IMR-90 (cell line): ENCODE measurements at regions not wholly inside any gene's neighbourhood (a gene's known extent, or its start where the extent isn't known, plus 50 kb on each side); places are given as distances from the start of the nearest gene placed in this dataset.

Experiments used
- ATAC-seq: fragments of 200-7000 bp; cut with Tn5 transposase; 2 replicates; pipeline ENCODE4 v1.9.1; 2020; ENCODE audit warnings: low read depth, mild to moderate bottlenecking, moderate library complexity
- BruUV-seq: library from RNA; stranded (reverse); fragments of 400-500 nt; replicated peaks from 2 replicates; lab custom pipeline; 2021; lab: Mats Ljungman, UMichigan
- CTCF ChIA-PET: fragments of 300-600 bp; formaldehyde crosslinking; extraction: SDS; loops from one replicate; lab custom pipeline; 2021; ENCODE audit warnings: antibody characterized with exemption; lab: Yijun Ruan, JAX
- POLR2A ChIA-PET: fragments of 300-600 bp; sonication (Branson Sonifier 250); formaldehyde crosslinking; loops from one replicate; lab custom pipeline; 2022; ENCODE audit warnings: antibody characterized with exemption; ENCODE audit not compliant: unreplicated experiment; lab: Charles Lee
- DNase-seq: peaks from one replicate; pipeline ENCODE4 v3.0.0; 2013
- H2AFZ ChIP-seq: replicated peaks from 2 replicates; pipeline ENCODE3; 2013; ENCODE audit warnings: low read length, mild to moderate bottlenecking; ENCODE audit not compliant: poor library complexity
- H2AK5ac ChIP-seq: 2 replicates; pipeline ENCODE4 v1.6.1; 2013; ENCODE audit warnings: low read depth, low read length, inconsistent platforms
- H2AK9ac ChIP-seq: replicated peaks from 2 replicates; pipeline ENCODE3; 2013; ENCODE audit warnings: mild to moderate bottlenecking, low read depth, low read length, moderate library complexity; ENCODE audit not compliant: poor library complexity
- H2BK120ac ChIP-seq: 2 replicates; pipeline ENCODE4 v1.6.1; 2013; ENCODE audit warnings: low read depth, low read length, inconsistent platforms
- H2BK15ac ChIP-seq: 3 replicates; pipeline ENCODE4 v1.6.1; 2013; ENCODE audit warnings: low read depth, low read length, inconsistent platforms
- H2BK20ac ChIP-seq: 2 replicates; pipeline ENCODE4 v1.6.1; 2013; ENCODE audit warnings: low read depth, mild to moderate bottlenecking, inconsistent platforms, low read length, moderate library complexity
- H2BK5ac ChIP-seq: 2 replicates; pipeline ENCODE4 v1.6.1; 2013; ENCODE audit warnings: mild to moderate bottlenecking, low read depth, low read length, inconsistent platforms; ENCODE audit not compliant: poor library complexity, severe bottlenecking
- H3K14ac ChIP-seq: replicated peaks from 2 replicates; pipeline ENCODE4 v1.6.1; 2013; ENCODE audit warnings: low read depth, low read length, inconsistent platforms
- H3K18ac ChIP-seq: 2 replicates; pipeline ENCODE4 v1.6.1; 2013; ENCODE audit warnings: low read depth, low read length, control low read depth
- H3K23ac ChIP-seq: 2 replicates; pipeline ENCODE4 v1.6.1; 2013; ENCODE audit warnings: low read depth, low read length, inconsistent platforms
- H3K27ac ChIP-seq: 2 replicates; pipeline ENCODE4 v1.5.1; 2013; ENCODE audit warnings: mild to moderate bottlenecking, control low read depth, low read length; ENCODE audit not compliant: insufficient read depth
- H3K27me3 ChIP-seq: 2 replicates; pipeline ENCODE4 v1.6.1; 2013; ENCODE audit warnings: low read length; ENCODE audit not compliant: control insufficient read depth, insufficient read depth
- H3K36me3 ChIP-seq: 2 replicates; pipeline ENCODE4 v1.6.1; 2013; ENCODE audit warnings: low read length, mixed read lengths; ENCODE audit not compliant: control insufficient read depth, insufficient read depth
- H3K4ac ChIP-seq: 2 replicates; pipeline ENCODE4 v1.6.1; 2013; ENCODE audit warnings: low read depth, low read length, inconsistent platforms
- H3K4me1 ChIP-seq: 2 replicates; pipeline ENCODE4 v1.6.1; 2013; ENCODE audit warnings: low read length, mixed read lengths; ENCODE audit not compliant: control insufficient read depth, insufficient read depth
- H3K4me2 ChIP-seq: 2 replicates; pipeline ENCODE4 v1.6.1; 2013; ENCODE audit warnings: low read depth, mild to moderate bottlenecking, control low read depth, low read length, moderate library complexity
- H3K4me3 ChIP-seq: 2 replicates; pipeline ENCODE4 v1.5.1; 2013; ENCODE audit warnings: low read depth, mild to moderate bottlenecking, control low read depth, low read length, moderate library complexity; ENCODE audit not compliant: insufficient read depth
- H3K56ac ChIP-seq: 2 replicates; pipeline ENCODE4 v1.6.1; 2013; ENCODE audit warnings: low read length, inconsistent platforms; ENCODE audit not compliant: insufficient read depth; ENCODE audit errors: extremely low read depth
- H3K79me1 ChIP-seq, 2 experiments: 2 replicates each; pipeline ENCODE4 v1.6.1; 2013; ENCODE audit warnings: low read length in 2 of 2, inconsistent platforms in 1 of 2, low read depth in 1 of 2
- H3K9ac ChIP-seq: 2 replicates; pipeline ENCODE4 v1.6.1; 2013; ENCODE audit warnings: low read depth, low read length, control low read depth
- H3K9me1 ChIP-seq: 2 replicates; pipeline ENCODE4 v1.6.1; 2013; ENCODE audit warnings: low read length, inconsistent platforms; ENCODE audit not compliant: insufficient read depth
- H3K9me3 ChIP-seq: 2 replicates; pipeline ENCODE4 v1.6.1; 2013; ENCODE audit warnings: low read length; ENCODE audit not compliant: control insufficient read depth, insufficient read depth
- H4K20me1 ChIP-seq: 2 replicates; pipeline ENCODE4 v1.6.1; 2013; ENCODE audit warnings: low read length, inconsistent platforms; ENCODE audit not compliant: insufficient read depth
- H4K5ac ChIP-seq: 2 replicates; pipeline ENCODE4 v1.6.1; 2013; ENCODE audit warnings: mild to moderate bottlenecking, low read depth, low read length, control low read depth
- H4K8ac ChIP-seq, 2 experiments: 2 replicates each; pipeline ENCODE4 v1.6.1; 2013; ENCODE audit warnings: low read depth in 2 of 2, low read length in 2 of 2, control low read depth in 1 of 2, inconsistent platforms in 1 of 2
- H4K91ac ChIP-seq: 2 replicates; pipeline ENCODE4 v1.6.1; 2013; ENCODE audit warnings: low read depth, low read length, inconsistent platforms; ENCODE audit not compliant: insufficient read depth
- SMC3 ChIP-seq: fragments of 150-350 bp; IDR thresholded peaks from 2 replicates; pipeline ENCODE4 v1.6.1; 2016; ENCODE audit warnings: low read depth, mild to moderate bottlenecking, antibody characterized with exemption, low read length, moderate library complexity
- WGBS, 2 experiments: methylation state at CpG; one replicate each; pipeline versions ENCODE4 v1.1.5 to v1.1.7; 2013; ENCODE audit warnings: missing lambda C conversion rate in 2 of 2; ENCODE audit not compliant: insufficient read length in 1 of 2; ENCODE audit errors: extremely low coverage in 2 of 2; 5-methylcytosine and 5-hydroxymethylcytosine counted together
- dilution Hi-C: fragments of 300-500 bp; cut with HindIII; formaldehyde crosslinking; loops from one replicate; pipeline ENCODE4 v1.14.3; 2018; ENCODE audit warnings: low sequenced_read_pairs; ENCODE audit not compliant: unreplicated experiment
- in situ Hi-C: fragments of 300-500 bp; cut with MboI; formaldehyde crosslinking; loops from 3 replicates; pipeline ENCODE4 v1.14.3; 2019; ENCODE audit warnings: low sequenced_read_pairs, inconsistent platforms, mixed read lengths
- intact Hi-C: fragments of 100-400 bp; cut with micrococcal nuclease; formaldehyde crosslinking; loops from 2 replicates; pipeline ENCODE4 v1.10.0; 2022

- H3K27ac ChIP-seq, result no peak overlapping the region
- H3K4me2 ChIP-seq, result no peak overlapping the region
- CTCF ChIA-PET, result interaction anchor here (0.6 kb wide), 1 partner anchor 294 kb away, joined by 3 read pairs; no protein-coding TSS in a partner anchor
- H3K9me1 ChIP-seq, result no peaks in the 10 kb centered on the region
- no peaks in the 10 kb centered on the region for H3K27me3 ChIP-seq
- H3K9ac ChIP-seq, result no peak overlapping the region
- no peak for TF ChIP-seq SMC3
- no peak overlapping the region for H2AFZ ChIP-seq
- H2BK120ac ChIP-seq, result no peak overlapping the region
- dilution Hi-C loops, result no loop called here
- H2BK20ac ChIP-seq, result no peak overlapping the region
- H2BK5ac ChIP-seq, result no peak overlapping the region
- in situ Hi-C loops, result no loop called here
- no peak overlapping the region for H3K18ac ChIP-seq
- no peak overlapping the region for H4K91ac ChIP-seq
- H3K36me3 ChIP-seq, result no peaks in the 10 kb centered on the region
- no peak overlapping the region for H3K4me3 ChIP-seq
- no peaks in the 10 kb centered on the region for H3K79me1 ChIP-seq
- H2AK9ac ChIP-seq, result no peak overlapping the region
- H3K14ac ChIP-seq, result no peak overlapping the region
- H3K4me1 ChIP-seq, result no peaks in the 10 kb centered on the region
- H3K4ac ChIP-seq, result no peak overlapping the region
- H3K9me3 ChIP-seq, result no peaks in the 10 kb centered on the region
- WGBS, 2 experiments, result no CpG with 5 or more reads among the region's 1 CpG
- no peaks in the 10 kb centered on the region for H4K20me1 ChIP-seq
- H3K56ac ChIP-seq, result no peak overlapping the region
- intact Hi-C loops, result no loop called here
- H2BK15ac ChIP-seq, result no peak overlapping the region
- POLR2A ChIA-PET, result interaction anchor here (0.6 kb wide), 1 partner anchor 533 kb away, joined by 7 read pairs; no protein-coding TSS in a partner anchor
- H4K5ac ChIP-seq, result no peak overlapping the region
- BruUV-seq, result no TSS peak
- DNase-seq, result no peak
- ATAC-seq, result no peak
- no peak overlapping the region for H2AK5ac ChIP-seq
- H3K23ac ChIP-seq, result no peak overlapping the region
- no peak overlapping the region for H4K8ac ChIP-seq
Measured at GRCh38 chr3:154981664-154982063, 98.5 kb upstream of the MME start.
